GM12891 (cell line): ENCODE measurements at regions not wholly inside any gene's neighbourhood (a gene's known extent, or its start where the extent isn't known, plus 50 kb on each side); places are given as distances from the start of the nearest gene placed in this dataset.

Experiments
- DNase-seq: peaks from one replicate; pipeline ENCODE4 v3.0.0; 2011; ENCODE audit warnings: low spot score; ENCODE audit not compliant: insufficient read length
- FAIRE-seq: peaks from 2 replicates; lab custom pipeline; 2011; peaks lifted over from hg19 to GRCh38; lab: Jason Lieb, UNC
- PAX5 ChIP-seq: IDR thresholded peaks from 2 replicates; pipeline ENCODE4 v1.6.1; 2011; ENCODE audit warnings: low read length, moderate library complexity, mild to moderate bottlenecking; ENCODE audit not compliant: insufficient read depth, severe bottlenecking
- POLR2A ChIP-seq: IDR thresholded peaks from 2 replicates; pipeline ENCODE4 v1.6.1; 2011; ENCODE audit warnings: low read depth, low read length, control low read depth
- POLR2AphosphoS5 ChIP-seq: IDR thresholded peaks from 2 replicates; pipeline ENCODE4 v1.6.1; 2011; ENCODE audit warnings: low read depth, low read length, control low read depth
- POU2F2 ChIP-seq: IDR thresholded peaks from 2 replicates; pipeline ENCODE4 v1.6.1; 2011; ENCODE audit warnings: low read depth, mild to moderate bottlenecking, control low read depth, low read length, moderate library complexity
- SPI1 ChIP-seq: IDR thresholded peaks from 2 replicates; pipeline ENCODE4 v1.6.1; 2011; ENCODE audit warnings: low read depth, low read length, control low read depth
- TAF1 ChIP-seq: IDR thresholded peaks from 2 replicates; pipeline ENCODE4 v1.6.1; 2011; ENCODE audit warnings: low read depth, low read length, control low read depth

- TF ChIP-seq TAF1, result no peak
- TF ChIP-seq SPI1, result no peak
- TF ChIP-seq PAX5, result no peak
- TF ChIP-seq POU2F2, result no peak
- no peak for TF ChIP-seq POLR2AphosphoS5
- TF ChIP-seq POLR2A, result no peak
- DNase-seq, result no peak
- FAIRE-seq, result no peak
Measured at GRCh38 chr5:106171708-106172107, 1499.0 kb downstream of the EFNA5 start.

GRCh38 chr5:106171132-106171531 is 1499.6 kb downstream of the EFNA5 start:
- FAIRE-seq, result no peak
- TF ChIP-seq POU2F2 (no peak), SPI1 (no peak), TAF1 (no peak), PAX5 (no peak), POLR2A (no peak), POLR2AphosphoS5 (no peak)
- no peak for DNase-seq

GRCh38 chr5:106167766-106168165 is 1503.0 kb downstream of the EFNA5 start:
- no peak for FAIRE-seq
- TF ChIP-seq SPI1 (no peak), PAX5 (no peak)
- no peak for DNase-seq

GRCh38 chr5:106163233-106163632 is 1507.5 kb downstream of the EFNA5 start:
- TF ChIP-seq POLR2AphosphoS5 (no peak), TAF1 (no peak), SPI1 (no peak)
- FAIRE-seq (no peak), DNase-seq (no peak)

GRCh38 chr5:106159616-106160015 is 1511.1 kb downstream of the EFNA5 start:
- no peak for FAIRE-seq
- no peak for TF ChIP-seq PAX5
- no peak for TF ChIP-seq POU2F2
- no peak for TF ChIP-seq POLR2A
- TF ChIP-seq SPI1, result no peak
- TF ChIP-seq TAF1, result no peak
- TF ChIP-seq POLR2AphosphoS5, result no peak
- no peak for DNase-seq

- TF ChIP-seq POLR2AphosphoS5, result no peak
- no peak for TF ChIP-seq TAF1
- TF ChIP-seq POU2F2, result no peak
- TF ChIP-seq SPI1, result no peak
- no peak for TF ChIP-seq PAX5
- no peak for TF ChIP-seq POLR2A
- DNase-seq (no peak), FAIRE-seq (no peak)
Measured at GRCh38 chr5:106154280-106154716, 1516.4 kb downstream of the EFNA5 start.

GRCh38 chr5:106152569-106152968 is 1518.2 kb downstream of the EFNA5 start:
- FAIRE-seq, result no peak
- TF ChIP-seq SPI1, result no peak
- DNase-seq, result no peak

GRCh38 chr5:106142116-106142515 is 1528.6 kb downstream of the EFNA5 start:
- DNase-seq (no peak), FAIRE-seq (no peak)
- TF ChIP-seq TAF1 (no peak), POU2F2 (no peak), POLR2AphosphoS5 (no peak), PAX5 (no peak), POLR2A (no peak), SPI1 (no peak)

- no peak for DNase-seq
- FAIRE-seq, result no peak
- TF ChIP-seq SPI1, result no peak
Measured at GRCh38 chr5:106140101-106140500, 1530.6 kb downstream of the EFNA5 start.

GRCh38 chr5:106136061-106136460 is 1534.7 kb downstream of the EFNA5 start:
- FAIRE-seq, result no peak
- no peak for TF ChIP-seq SPI1
- TF ChIP-seq TAF1, result no peak
- TF ChIP-seq POLR2AphosphoS5, result no peak
- TF ChIP-seq PAX5, result no peak
- TF ChIP-seq POU2F2, result no peak
- no peak for TF ChIP-seq POLR2A
- DNase-seq, result no peak

- FAIRE-seq (no peak), DNase-seq (no peak)
- no peak for TF ChIP-seq POU2F2
- no peak for TF ChIP-seq PAX5
- no peak for TF ChIP-seq POLR2AphosphoS5
- no peak for TF ChIP-seq SPI1
- TF ChIP-seq TAF1, result no peak
- no peak for TF ChIP-seq POLR2A
Measured at GRCh38 chr5:106135473-106135872, 1535.3 kb downstream of the EFNA5 start.
